H9 (cell line): ENCODE measurements at regions not wholly inside any gene's neighbourhood (a gene's known extent, or its start where the extent isn't known, plus 50 kb on each side); places are given as distances from the start of the nearest gene placed in this dataset.

ENCODE experiments used
- DNase-seq: peaks from one replicate; pipeline ENCODE4 v3.0.0-alpha.2; 2017
- H2AFZ ChIP-seq: one replicate; pipeline ENCODE4 v1.6.1; 2013; ENCODE audit warnings: mild to moderate bottlenecking, low read length, control low read depth, moderate library complexity
- H2AK5ac ChIP-seq: 2 replicates; pipeline ENCODE4 v1.6.1; 2013; ENCODE audit warnings: low read length, control low read depth, mixed read lengths; ENCODE audit not compliant: insufficient read length
- H2BK120ac ChIP-seq: one replicate; pipeline ENCODE4 v1.6.1; 2013; ENCODE audit warnings: low read depth, mild to moderate bottlenecking, low read length, control low read depth, inconsistent platforms; ENCODE audit not compliant: poor library complexity, severe bottlenecking
- H2BK12ac ChIP-seq: 2 replicates; pipeline ENCODE4 v1.6.1; 2013; ENCODE audit warnings: low read length, control low read depth, mixed read lengths, low read depth; ENCODE audit not compliant: insufficient read length
- H2BK15ac ChIP-seq: 2 replicates; pipeline ENCODE4 v1.6.1; 2013; ENCODE audit warnings: low read depth, low read length, control low read depth
- H2BK20ac ChIP-seq: one replicate; pipeline ENCODE4 v1.6.1; 2013; ENCODE audit warnings: low read depth, mild to moderate bottlenecking, low read length, control low read depth, inconsistent platforms; ENCODE audit not compliant: poor library complexity, severe bottlenecking
- H2BK5ac ChIP-seq: 2 replicates; pipeline ENCODE4 v1.6.1; 2013; ENCODE audit warnings: low read length, control low read depth, mixed read lengths; ENCODE audit not compliant: insufficient read length
- H3K14ac ChIP-seq: 2 replicates; pipeline ENCODE4 v1.6.1; 2013; ENCODE audit warnings: low read length, control low read depth; ENCODE audit not compliant: insufficient read depth
- H3K18ac ChIP-seq: 2 replicates; pipeline ENCODE4 v1.6.1; 2013; ENCODE audit warnings: low read depth, mild to moderate bottlenecking, mixed read lengths, low read length, control low read depth; ENCODE audit not compliant: insufficient read length
- H3K23ac ChIP-seq: 2 replicates; pipeline ENCODE4 v1.6.1; 2013; ENCODE audit warnings: low read length, control low read depth, mixed read lengths, low read depth; ENCODE audit not compliant: insufficient read length
- H3K23me2 ChIP-seq: 2 replicates; pipeline ENCODE4 v1.6.1; 2013; ENCODE audit warnings: low read depth, mild to moderate bottlenecking, mixed read lengths, low read length, control low read depth; ENCODE audit not compliant: insufficient read length, poor library complexity, severe bottlenecking
- H3K27ac ChIP-seq: 2 replicates; pipeline ENCODE4 v1.5.1; 2013; ENCODE audit warnings: low read length, control low read depth, mixed read lengths, low read depth; ENCODE audit not compliant: insufficient read length
- H3K27me3 ChIP-seq: 2 replicates; pipeline ENCODE4 v1.6.1; 2013; ENCODE audit warnings: low read length, control low read depth, inconsistent platforms; ENCODE audit not compliant: insufficient read depth
- H3K4ac ChIP-seq: 2 replicates; pipeline ENCODE4 v1.6.1; 2013; ENCODE audit warnings: low read depth, mild to moderate bottlenecking, control low read depth, inconsistent platforms, low read length, moderate library complexity
- H3K4me1 ChIP-seq: 2 replicates; pipeline ENCODE4 v1.6.1; 2013; ENCODE audit warnings: low read length, control low read depth, inconsistent platforms; ENCODE audit not compliant: insufficient read depth
- H3K4me2 ChIP-seq: 2 replicates; pipeline ENCODE4 v1.6.1; 2013; ENCODE audit warnings: low read length, control low read depth, mixed read lengths; ENCODE audit not compliant: insufficient read length, insufficient read depth
- H3K56ac ChIP-seq: 2 replicates; pipeline ENCODE4 v1.6.1; 2013; ENCODE audit warnings: low read depth, mild to moderate bottlenecking, mixed read lengths, low read length, control low read depth; ENCODE audit not compliant: insufficient read length
- H3K79me1 ChIP-seq: 2 replicates; pipeline ENCODE4 v1.6.1; 2013; ENCODE audit warnings: low read depth, mild to moderate bottlenecking, moderate library complexity, low read length, control low read depth, inconsistent platforms; ENCODE audit not compliant: insufficient read depth, poor library complexity, severe bottlenecking
- H3K79me2 ChIP-seq: 2 replicates; pipeline ENCODE4 v1.6.1; 2013; ENCODE audit warnings: low read length, control low read depth, inconsistent platforms; ENCODE audit not compliant: insufficient read depth
- H3K9ac ChIP-seq: 2 replicates; pipeline ENCODE4 v1.6.1; 2013; ENCODE audit warnings: low read length, control low read depth, mixed read lengths; ENCODE audit not compliant: insufficient read length; ENCODE audit errors: extremely low read depth
- H3K9me3 ChIP-seq: one replicate; pipeline ENCODE4 v1.6.1; 2013; ENCODE audit warnings: low read depth, low read length, inconsistent platforms; ENCODE audit not compliant: control insufficient read depth
- H3T11ph ChIP-seq: one replicate; pipeline ENCODE4 v1.6.1; 2013; ENCODE audit warnings: mild to moderate bottlenecking, low read length, control low read depth, inconsistent platforms
- H4K20me1 ChIP-seq: one replicate; pipeline ENCODE4 v1.6.1; 2013; ENCODE audit not compliant: control insufficient read depth, insufficient read length, insufficient read depth
- H4K5ac ChIP-seq: 2 replicates; pipeline ENCODE4 v1.6.1; 2013; ENCODE audit warnings: low read depth, mild to moderate bottlenecking, mixed read lengths, low read length, control low read depth; ENCODE audit not compliant: insufficient read length
- H4K8ac ChIP-seq: replicated peaks from 2 replicates; pipeline ENCODE4 v1.6.1; 2013; ENCODE audit warnings: low read length, control low read depth, mixed read lengths, low read depth; ENCODE audit not compliant: insufficient read length
- H4K91ac ChIP-seq: 2 replicates; pipeline ENCODE4 v1.6.1; 2013; ENCODE audit warnings: low read depth, mild to moderate bottlenecking, moderate library complexity, mixed read lengths, low read length, control low read depth; ENCODE audit not compliant: insufficient read length
- H3K27ac Mint-ChIP-seq, 3 experiments: 2 replicates in 2 of 3; 3 replicates in 1 of 3; pipeline ENCODE4 v1.8.0; 2020 to 2021; ENCODE audit warnings: mixed read lengths in 3 of 3, mild to moderate bottlenecking in 1 of 3, moderate library complexity in 1 of 3
- H3K27me3 Mint-ChIP-seq: 2 replicates; pipeline ENCODE4 v1.8.0; 2021; ENCODE audit warnings: low read depth, mild to moderate bottlenecking, moderate library complexity, mixed read lengths
- H3K36me3 Mint-ChIP-seq, 3 experiments: 2 replicates in 2 of 3; 3 replicates in 1 of 3; pipeline ENCODE4 v1.8.0; 2020 to 2021; ENCODE audit warnings: low read depth in 3 of 3, mixed read lengths in 3 of 3; ENCODE audit not compliant: insufficient read depth in 1 of 3
- H3K4me1 Mint-ChIP-seq, 2 experiments: 2 replicates each; pipeline ENCODE4 v1.8.0; 2020; ENCODE audit warnings: mixed read lengths in 2 of 2
- H3K4me3 Mint-ChIP-seq, 2 experiments: 2 replicates in 1 of 2; 3 replicates in 1 of 2; pipeline ENCODE4 v1.8.0; 2020 to 2021; ENCODE audit warnings: mild to moderate bottlenecking in 2 of 2, mixed read lengths in 2 of 2, moderate library complexity in 1 of 2
- H3K9me3 Mint-ChIP-seq, 2 experiments: 2 replicates in 1 of 2; 3 replicates in 1 of 2; pipeline ENCODE4 v1.8.0; 2020; ENCODE audit warnings: mild to moderate bottlenecking in 2 of 2, mixed read lengths in 2 of 2, moderate library complexity in 1 of 2
- TF ChIP-seq, protein P1 (sequence below): fragments of 200-600 bp; sonication (generic); conservative IDR thresholded peaks from 3 replicates; pipeline ENCODE4 v1.8.0; 2021; ENCODE audit warnings: antibody characterized with exemption, mild to moderate bottlenecking

DNA sequence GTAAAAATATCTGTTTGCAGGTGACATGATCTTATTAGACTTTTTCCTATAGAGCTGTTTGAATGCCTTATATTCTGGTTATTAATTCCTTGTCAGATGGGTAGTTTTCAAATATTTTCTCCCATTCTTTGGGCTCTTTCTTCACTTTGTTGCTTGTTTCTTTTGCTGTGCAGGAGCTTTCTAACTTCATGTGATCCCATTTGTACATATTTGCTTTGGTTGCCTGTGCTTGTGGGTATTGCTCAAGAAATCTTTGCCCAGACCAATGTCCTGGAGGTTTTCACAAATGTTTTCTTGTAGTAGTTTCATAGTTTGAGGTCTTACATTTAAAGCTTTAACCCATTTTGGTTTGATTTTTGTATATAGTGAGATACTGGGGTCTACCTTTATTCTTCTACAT is 63.0 kb downstream of the MAGED1 start:
- H3K27ac Mint-ChIP-seq, result no peak overlapping the region
- no peak overlapping the region for H2BK120ac ChIP-seq
- H3K23ac ChIP-seq, result no peak overlapping the region
- no peak for DNase-seq
- H2AK5ac ChIP-seq, result no peak overlapping the region
- no peak overlapping the region for H2BK12ac ChIP-seq
- no peak overlapping the region for H3K4ac ChIP-seq
- H3K79me1 ChIP-seq, result no peaks in the 10 kb centered on the region
- H3T11ph ChIP-seq, result no peak overlapping the region
- H3K27me3 Mint-ChIP-seq, result no peaks in the 10 kb centered on the region; the same call in 1 of the 2 replicates
- H3K36me3 Mint-ChIP-seq, result peaks cover 0 to under 1% (median 0%) of the 10 kb centered on the region in 3 experiments; a peak in 1 of 7 replicates
- no peaks in the 10 kb centered on the region for H3K4me1 Mint-ChIP-seq
- TF ChIP-seq, protein P1, sequence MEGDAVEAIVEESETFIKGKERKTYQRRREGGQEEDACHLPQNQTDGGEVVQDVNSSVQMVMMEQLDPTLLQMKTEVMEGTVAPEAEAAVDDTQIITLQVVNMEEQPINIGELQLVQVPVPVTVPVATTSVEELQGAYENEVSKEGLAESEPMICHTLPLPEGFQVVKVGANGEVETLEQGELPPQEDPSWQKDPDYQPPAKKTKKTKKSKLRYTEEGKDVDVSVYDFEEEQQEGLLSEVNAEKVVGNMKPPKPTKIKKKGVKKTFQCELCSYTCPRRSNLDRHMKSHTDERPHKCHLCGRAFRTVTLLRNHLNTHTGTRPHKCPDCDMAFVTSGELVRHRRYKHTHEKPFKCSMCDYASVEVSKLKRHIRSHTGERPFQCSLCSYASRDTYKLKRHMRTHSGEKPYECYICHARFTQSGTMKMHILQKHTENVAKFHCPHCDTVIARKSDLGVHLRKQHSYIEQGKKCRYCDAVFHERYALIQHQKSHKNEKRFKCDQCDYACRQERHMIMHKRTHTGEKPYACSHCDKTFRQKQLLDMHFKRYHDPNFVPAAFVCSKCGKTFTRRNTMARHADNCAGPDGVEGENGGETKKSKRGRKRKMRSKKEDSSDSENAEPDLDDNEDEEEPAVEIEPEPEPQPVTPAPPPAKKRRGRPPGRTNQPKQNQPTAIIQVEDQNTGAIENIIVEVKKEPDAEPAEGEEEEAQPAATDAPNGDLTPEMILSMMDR, result no peak
- peaks cover 42 to 61% of the 10 kb centered on the region in 2 experiments for H3K9me3 Mint-ChIP-seq
- no peak overlapping the region for H4K8ac ChIP-seq
- no peak overlapping the region for H2BK15ac ChIP-seq
- H4K5ac ChIP-seq, result no peak overlapping the region
- H3K27ac ChIP-seq, result no peak overlapping the region
- H3K4me1 ChIP-seq, result no peaks in the 10 kb centered on the region
- H2AFZ ChIP-seq, result no peak overlapping the region
- no peaks in the 10 kb centered on the region for H3K23me2 ChIP-seq
- no peaks in the 10 kb centered on the region for H4K20me1 ChIP-seq
- H3K79me2 ChIP-seq, result no peaks in the 10 kb centered on the region
- no peak overlapping the region for H3K9ac ChIP-seq
- no peaks in the 10 kb centered on the region for H3K27me3 ChIP-seq
- H2BK20ac ChIP-seq, result no peak overlapping the region
- H3K4me2 ChIP-seq, result no peak overlapping the region
- H3K4me3 Mint-ChIP-seq, result no peak overlapping the region
- peaks cover 6% of the 10 kb centered on the region for H3K9me3 ChIP-seq
- no peak overlapping the region for H3K18ac ChIP-seq
- H3K56ac ChIP-seq, result no peak overlapping the region
- H4K91ac ChIP-seq, result no peak overlapping the region
- H2BK5ac ChIP-seq, result no peak overlapping the region
- no peak overlapping the region for H3K14ac ChIP-seq
